Mesendoderm (in vitro differentiated cells): ENCODE measurements at regions not wholly inside any gene's neighbourhood (a gene's known extent, or its start where the extent isn't known, plus 50 kb on each side); places are given as distances from the start of the nearest gene placed in this dataset.

ENCODE experiments used
- DNase-seq: peaks from one replicate; pipeline ENCODE4 v3.0.0; 2013
- H2AK5ac ChIP-seq: 2 replicates; pipeline ENCODE4 v1.6.1; 2013; ENCODE audit warnings: low read length, inconsistent platforms
- H2BK120ac ChIP-seq: 2 replicates; pipeline ENCODE4 v1.6.1; 2013; ENCODE audit warnings: low read depth, mild to moderate bottlenecking, low read length, moderate library complexity, mixed read lengths
- H2BK15ac ChIP-seq: replicated peaks from 2 replicates; pipeline ENCODE4 v1.6.1; 2013; ENCODE audit warnings: low read depth, mild to moderate bottlenecking, moderate library complexity
- H2BK5ac ChIP-seq: 2 replicates; pipeline ENCODE4 v1.6.1; 2013; ENCODE audit warnings: low read length, inconsistent platforms
- H3K18ac ChIP-seq: 2 replicates; pipeline ENCODE4 v1.6.1; 2013; ENCODE audit warnings: mild to moderate bottlenecking, low read length, mixed read lengths
- H3K23ac ChIP-seq: one replicate; pipeline ENCODE4 v1.6.1; 2013; ENCODE audit warnings: low read length
- H3K27ac ChIP-seq: 2 replicates; pipeline ENCODE4 v1.5.1; 2013; ENCODE audit warnings: low read depth, mild to moderate bottlenecking, inconsistent platforms, low read length, moderate library complexity
- H3K27me3 ChIP-seq: 2 replicates; pipeline ENCODE4 v1.6.1; 2013; ENCODE audit warnings: low read length, control low read depth, mild to moderate bottlenecking, inconsistent platforms; ENCODE audit not compliant: insufficient read depth, poor library complexity
- H3K36me3 ChIP-seq: 2 replicates; pipeline ENCODE4 v1.6.1; 2013; ENCODE audit warnings: low read length, inconsistent platforms; ENCODE audit not compliant: control insufficient read depth, insufficient read depth
- H3K4ac ChIP-seq: one replicate; pipeline ENCODE4 v1.6.1; 2013; ENCODE audit warnings: low read depth, mild to moderate bottlenecking, low read length, moderate library complexity
- H3K4me1 ChIP-seq: 2 replicates; pipeline ENCODE4 v1.6.1; 2013; ENCODE audit warnings: low read depth, low read length, inconsistent platforms; ENCODE audit not compliant: control insufficient read depth
- H3K4me2 ChIP-seq: 2 replicates; pipeline ENCODE4 v1.6.1; 2013; ENCODE audit warnings: low read length
- H3K4me3 ChIP-seq: 2 replicates; pipeline ENCODE4 v1.5.1; 2013; ENCODE audit warnings: mild to moderate bottlenecking, low read length
- H3K56ac ChIP-seq: one replicate; pipeline ENCODE4 v1.6.1; 2013; ENCODE audit warnings: low read length
- H3K79me1 ChIP-seq: 2 replicates; pipeline ENCODE4 v1.6.1; 2013; ENCODE audit warnings: low read length, inconsistent platforms
- H3K79me2 ChIP-seq: 2 replicates; pipeline ENCODE4 v1.6.1; 2013; ENCODE audit warnings: mild to moderate bottlenecking, low read length; ENCODE audit not compliant: control insufficient read depth, insufficient read depth
- H3K9ac ChIP-seq: 2 replicates; pipeline ENCODE4 v1.6.1; 2013; ENCODE audit warnings: low read length, inconsistent platforms
- H4K5ac ChIP-seq: one replicate; pipeline ENCODE4 v1.6.1; 2013; ENCODE audit warnings: low read length
- H4K8ac ChIP-seq: one replicate; pipeline ENCODE4 v1.6.1; 2013; ENCODE audit warnings: low read depth, mild to moderate bottlenecking, control low read depth, low read length, moderate library complexity
- WGBS: extraction: QIAGEN DNeasy Blood & Tissue Kit; methylation state at CpG from one replicate; pipeline ENCODE4 v1.1.7; 2013; ENCODE audit warnings: low lambda C conversion rate, missing lambda C conversion rate; ENCODE audit not compliant: insufficient coverage; ENCODE audit errors: extremely low coverage; 5-methylcytosine and 5-hydroxymethylcytosine counted together

DNA sequence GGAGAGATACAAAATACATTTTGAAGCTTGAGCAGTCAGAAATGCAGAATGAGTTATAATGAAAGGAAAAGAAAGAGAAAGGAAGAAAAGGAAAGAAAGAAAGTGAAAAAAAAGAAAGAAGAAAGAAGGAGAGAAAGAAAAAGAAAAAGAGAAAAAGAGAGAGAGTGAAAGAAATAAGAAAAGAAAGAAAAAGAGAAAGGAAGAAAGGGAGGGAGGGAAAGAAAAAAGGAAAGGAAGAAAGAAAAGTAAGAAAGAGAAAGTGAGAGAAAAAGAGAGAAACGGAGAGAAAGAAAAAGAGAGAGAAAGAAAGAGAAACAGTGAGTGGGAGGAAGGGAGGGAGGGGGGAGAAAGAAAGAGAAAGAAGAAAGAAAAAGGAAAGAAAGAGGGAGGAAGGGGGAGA lies 549.9 kb downstream of the GALC start:
- no peak overlapping the region for H3K27ac ChIP-seq
- no peak overlapping the region for H4K5ac ChIP-seq
- no peak overlapping the region for H3K18ac ChIP-seq
- no peak overlapping the region for H3K4me2 ChIP-seq
- H3K79me1 ChIP-seq, result no peaks in the 10 kb centered on the region
- H3K4me1 ChIP-seq, result no peaks in the 10 kb centered on the region
- no peak overlapping the region for H4K8ac ChIP-seq
- no peak overlapping the region for H3K4ac ChIP-seq
- no peak overlapping the region for H2BK15ac ChIP-seq
- H3K4me3 ChIP-seq, result no peak overlapping the region
- H3K9ac ChIP-seq, result no peak overlapping the region
- H3K56ac ChIP-seq, result no peak overlapping the region
- H2BK5ac ChIP-seq, result no peak overlapping the region
- no peaks in the 10 kb centered on the region for H3K79me2 ChIP-seq
- H2BK120ac ChIP-seq, result no peak overlapping the region
- DNase-seq, result no peak
- no peaks in the 10 kb centered on the region for H3K27me3 ChIP-seq
- no peak overlapping the region for H3K23ac ChIP-seq
- 100% methylated on average over 1 of the region's 1 CpG for WGBS
- no peaks in the 10 kb centered on the region for H3K36me3 ChIP-seq
- no peak overlapping the region for H2AK5ac ChIP-seq

DNA sequence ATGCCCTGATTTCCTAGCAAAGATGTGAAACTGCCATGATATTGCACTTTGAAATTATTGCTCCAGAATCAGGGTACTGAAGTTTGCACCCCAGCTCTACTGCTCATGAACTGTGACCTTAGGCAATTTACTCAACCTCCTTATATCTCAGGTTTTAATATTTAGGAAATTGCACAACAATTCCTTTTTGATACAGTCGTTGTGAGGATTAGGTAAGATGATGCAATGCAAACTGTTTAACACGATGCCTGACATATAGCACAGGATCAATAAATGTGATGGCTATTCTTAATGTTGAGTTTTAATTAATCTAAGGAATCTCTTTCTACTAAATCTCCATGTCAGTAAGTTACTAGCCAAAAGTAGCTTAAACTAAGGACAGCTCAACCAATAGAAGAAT lies 555.8 kb downstream of the GALC start:
- DNase-seq, result no peak
- WGBS, result no CpG with 5 or more reads among the region's 2 CpGs

DNA sequence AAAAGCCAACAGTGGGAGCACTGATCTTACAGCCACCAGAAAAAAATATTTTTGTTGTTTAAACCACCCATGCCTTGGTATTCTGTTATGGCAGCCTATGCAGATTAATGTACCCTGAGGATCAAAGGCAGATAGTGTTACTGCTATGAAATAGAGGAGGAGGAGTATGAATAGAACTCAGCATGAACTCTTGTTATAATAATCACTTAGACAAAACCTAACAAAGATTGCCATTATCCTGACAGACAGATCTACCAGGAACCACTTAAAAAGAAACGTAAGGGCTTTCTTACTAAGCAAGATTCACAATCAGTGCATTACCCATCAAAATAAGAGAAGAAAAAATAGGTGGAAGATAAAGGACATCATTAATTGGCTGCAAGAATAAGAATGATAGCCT lies 558.3 kb downstream of the GALC start:
- H2BK5ac ChIP-seq, result peak overlapping the region; percentile 24
- peak overlapping the region; percentile 95 for H3K18ac ChIP-seq
- no peak overlapping the region for H3K9ac ChIP-seq
- no peak overlapping the region for H2AK5ac ChIP-seq
- H2BK120ac ChIP-seq, result peak overlapping the region; percentile 73
- H3K27ac ChIP-seq, result peak overlapping the region; percentile 67
- peak overlapping the region; percentile 39 for H4K8ac ChIP-seq
- no peaks in the 10 kb centered on the region for H3K36me3 ChIP-seq
- H3K4ac ChIP-seq, result peak overlapping the region; percentile 70
- no peak overlapping the region for H3K56ac ChIP-seq
- H3K4me2 ChIP-seq, result no peak overlapping the region
- DNase-seq, result no peak
- H2BK15ac ChIP-seq, result no peak overlapping the region
- H3K23ac ChIP-seq, result no peak overlapping the region
- H3K79me2 ChIP-seq, result no peaks in the 10 kb centered on the region
- H4K5ac ChIP-seq, result no peak overlapping the region
- H3K27me3 ChIP-seq, result no peaks in the 10 kb centered on the region
- no CpG with 5 or more reads among the region's 1 CpG for WGBS
- no peaks in the 10 kb centered on the region for H3K4me1 ChIP-seq
- H3K4me3 ChIP-seq, result no peak overlapping the region
- no peaks in the 10 kb centered on the region for H3K79me1 ChIP-seq

More for the DNA sequence above, 555.8 kb downstream of the GALC start:
- no peak overlapping the region for H2BK15ac ChIP-seq
- H3K23ac ChIP-seq, result no peak overlapping the region
- H3K4me2 ChIP-seq, result no peak overlapping the region
- no peaks in the 10 kb centered on the region for H3K27me3 ChIP-seq
- no peaks in the 10 kb centered on the region for H3K4me1 ChIP-seq
- H2BK120ac ChIP-seq, result no peak overlapping the region
- no peak overlapping the region for H2BK5ac ChIP-seq
- H3K18ac ChIP-seq, result peak overlapping the region; percentile 32
- H3K9ac ChIP-seq, result no peak overlapping the region
- H4K8ac ChIP-seq, result no peak overlapping the region
- no peaks in the 10 kb centered on the region for H3K36me3 ChIP-seq
- H3K79me1 ChIP-seq, result no peaks in the 10 kb centered on the region
- no peak overlapping the region for H2AK5ac ChIP-seq
- no peak overlapping the region for H3K4me3 ChIP-seq
- H3K79me2 ChIP-seq, result no peaks in the 10 kb centered on the region
- no peak overlapping the region for H3K56ac ChIP-seq
- no peak overlapping the region for H3K27ac ChIP-seq
- no peak overlapping the region for H3K4ac ChIP-seq
- no peak overlapping the region for H4K5ac ChIP-seq

DNA sequence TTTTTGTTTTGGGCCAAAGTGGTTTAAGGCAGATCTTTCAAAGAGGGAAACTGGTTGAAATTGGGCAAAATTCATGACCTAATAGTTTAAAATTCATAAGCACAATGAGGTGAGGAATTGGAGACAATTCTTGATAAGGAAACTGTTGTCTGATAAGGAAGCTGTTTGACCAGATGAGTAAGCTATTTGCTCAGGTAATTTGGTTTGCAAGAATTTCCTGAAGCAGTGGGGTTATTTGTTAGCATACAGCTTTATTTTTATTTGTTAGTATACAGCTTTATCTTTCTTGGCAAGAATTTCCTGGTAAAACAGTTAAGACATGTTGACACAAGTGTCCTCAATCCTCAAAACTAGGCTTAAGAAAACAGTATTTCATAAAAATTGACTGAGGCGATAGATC lies 559.0 kb downstream of the GALC start:
- Histone ChIP-seq H3K18ac (peak overlapping the region; percentile 95), H3K36me3 (no peaks in the 10 kb centered on the region), H3K27me3 (no peaks in the 10 kb centered on the region), H4K8ac (no peak overlapping the region), H3K4me3 (no peak overlapping the region), H3K79me2 (no peaks in the 10 kb centered on the region), H3K27ac (peak overlapping the region; percentile 67), H3K4me2 (no peak overlapping the region), H2BK120ac (peak overlapping the region; percentile 73), H3K9ac (no peak overlapping the region), H2BK5ac (peak overlapping the region; percentile 24), H3K4ac (no peak overlapping the region), H3K23ac (no peak overlapping the region), H3K79me1 (no peaks in the 10 kb centered on the region), H3K4me1 (no peaks in the 10 kb centered on the region), H2BK15ac (no peak overlapping the region), H3K56ac (no peak overlapping the region), H2AK5ac (no peak overlapping the region), H4K5ac (no peak overlapping the region)
- peak; percentile 73 for DNase-seq
- no CpG with 5 or more reads among the region's 1 CpG for WGBS

DNA sequence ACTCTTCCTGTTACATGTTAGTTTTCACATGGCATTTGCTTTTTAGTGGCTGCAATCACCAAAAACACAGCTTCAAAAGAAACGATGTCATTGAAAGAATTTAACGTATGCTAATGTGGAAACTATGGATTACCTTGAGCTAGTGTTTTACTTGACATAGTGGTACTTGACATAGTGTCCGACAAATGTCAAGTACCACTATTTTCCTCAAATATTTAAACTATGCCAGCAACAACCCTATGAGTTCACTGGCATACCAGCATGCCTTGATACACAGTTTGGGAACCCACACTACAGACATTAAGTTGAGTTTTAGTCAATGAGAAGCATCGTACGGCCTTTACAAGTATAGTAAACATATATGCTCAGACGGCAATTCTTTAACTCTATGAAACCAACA lies 560.3 kb downstream of the GALC start:
- H3K79me1 ChIP-seq, result no peaks in the 10 kb centered on the region
- no peaks in the 10 kb centered on the region for H3K4me1 ChIP-seq
- H3K36me3 ChIP-seq, result no peaks in the 10 kb centered on the region
- no peak overlapping the region for H3K23ac ChIP-seq
- H3K18ac ChIP-seq, result no peak overlapping the region
- H3K56ac ChIP-seq, result no peak overlapping the region
- no peak overlapping the region for H3K4ac ChIP-seq
- H4K5ac ChIP-seq, result no peak overlapping the region
- H3K9ac ChIP-seq, result no peak overlapping the region
- no peak overlapping the region for H3K4me3 ChIP-seq
- H2AK5ac ChIP-seq, result no peak overlapping the region
- no peaks in the 10 kb centered on the region for H3K79me2 ChIP-seq
- H2BK15ac ChIP-seq, result no peak overlapping the region
- no peak overlapping the region for H3K4me2 ChIP-seq
- no CpG with 5 or more reads among the region's 6 CpGs for WGBS
- H2BK120ac ChIP-seq, result no peak overlapping the region
- no peak overlapping the region for H3K27ac ChIP-seq
- peak overlapping the region; percentile 3 for H2BK5ac ChIP-seq
- DNase-seq, result no peak
- H4K8ac ChIP-seq, result no peak overlapping the region
- no peaks in the 10 kb centered on the region for H3K27me3 ChIP-seq

DNA sequence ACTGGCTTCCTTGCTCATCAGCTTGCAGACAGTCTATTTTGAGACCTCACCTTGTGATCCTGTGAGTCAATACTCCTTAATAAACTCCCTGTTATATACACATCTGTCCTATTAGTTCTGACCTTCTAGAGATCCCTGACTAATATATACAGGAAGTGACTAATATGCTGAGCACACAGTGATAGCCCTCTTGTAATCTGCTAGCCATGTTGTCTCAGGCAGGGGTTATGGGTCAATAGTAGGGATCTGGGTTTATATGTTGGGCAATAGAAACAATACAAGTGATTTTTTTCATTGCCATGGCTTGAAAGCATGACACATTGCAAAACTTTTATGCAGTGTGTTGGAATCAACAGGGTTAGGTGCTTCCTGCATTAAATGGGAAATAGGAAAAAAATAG lies 562.2 kb downstream of the GALC start:
- H3K18ac ChIP-seq, result no peak overlapping the region
- no peak overlapping the region for H2AK5ac ChIP-seq
- H3K23ac ChIP-seq, result no peak overlapping the region
- DNase-seq, result no peak
- H4K5ac ChIP-seq, result no peak overlapping the region
- H2BK15ac ChIP-seq, result no peak overlapping the region
- H2BK120ac ChIP-seq, result no peak overlapping the region
- H3K79me2 ChIP-seq, result no peaks in the 10 kb centered on the region
- no peak overlapping the region for H3K4ac ChIP-seq
- H3K4me3 ChIP-seq, result no peak overlapping the region
- no peaks in the 10 kb centered on the region for H3K36me3 ChIP-seq
- H3K4me1 ChIP-seq, result no peaks in the 10 kb centered on the region
- H3K4me2 ChIP-seq, result no peak overlapping the region
- no peaks in the 10 kb centered on the region for H3K79me1 ChIP-seq
- no peaks in the 10 kb centered on the region for H3K27me3 ChIP-seq
- no peak overlapping the region for H4K8ac ChIP-seq
- no peak overlapping the region for H3K9ac ChIP-seq
- H2BK5ac ChIP-seq, result no peak overlapping the region
- no peak overlapping the region for H3K56ac ChIP-seq
- H3K27ac ChIP-seq, result no peak overlapping the region
